ES-I3 (cell line): ENCODE measurements at regions not wholly inside any gene's neighbourhood (a gene's known extent, or its start where the extent isn't known, plus 50 kb on each side); places are given as distances from the start of the nearest gene placed in this dataset.

ENCODE experiments used
- H3K36me3 ChIP-seq: 2 replicates; pipeline ENCODE4 v1.6.1; 2013; ENCODE audit warnings: mild to moderate bottlenecking, low read length, control low read depth, moderate library complexity; ENCODE audit not compliant: insufficient read depth
- H3K4me1 ChIP-seq: 2 replicates; pipeline ENCODE4 v1.6.1; 2013; ENCODE audit warnings: mild to moderate bottlenecking, control low read depth, low read length; ENCODE audit not compliant: insufficient read depth
- H3K9ac ChIP-seq: 2 replicates; pipeline ENCODE4 v1.6.1; 2013; ENCODE audit warnings: low read depth, mild to moderate bottlenecking, low read length, moderate library complexity
- H3K9me3 ChIP-seq: 2 replicates; pipeline ENCODE4 v1.6.1; 2013; ENCODE audit warnings: mild to moderate bottlenecking, low read length, moderate library complexity; ENCODE audit not compliant: control insufficient read depth, insufficient read depth

GRCh38 chr6:148107911-148108310 is 234.7 kb upstream of the SASH1 start:
- no peaks in the 10 kb centered on the region for H3K36me3 ChIP-seq
- H3K4me1 ChIP-seq: no peaks in the 10 kb centered on the region
- no peaks in the 10 kb centered on the region for H3K9me3 ChIP-seq
- H3K9ac ChIP-seq: no peak overlapping the region

GRCh38 chr6:148109732-148110131 is 232.9 kb upstream of the SASH1 start:
- Histone ChIP-seq H3K9ac (no peak overlapping the region), H3K4me1 (no peaks in the 10 kb centered on the region), H3K9me3 (no peaks in the 10 kb centered on the region)

DNA sequence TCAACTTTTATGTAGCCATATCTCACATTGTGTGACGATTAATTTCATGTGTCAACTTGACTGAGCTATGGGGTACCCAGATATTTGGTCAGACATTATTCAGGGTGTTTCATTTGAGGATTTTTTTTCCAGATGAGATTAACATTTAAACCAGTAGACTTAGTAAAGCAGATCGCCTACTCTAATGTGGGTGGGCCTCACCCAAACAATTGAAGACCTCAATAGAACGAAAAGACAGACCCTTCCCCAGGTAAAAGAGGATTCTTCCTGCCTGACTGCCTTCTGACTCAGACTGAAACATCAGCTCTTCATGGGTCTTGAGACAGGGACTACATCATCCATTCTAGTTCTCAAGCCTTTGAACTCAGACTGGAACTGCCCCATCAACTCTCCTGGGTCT is 231.7 kb upstream of the SASH1 start:
- Histone ChIP-seq H3K9ac (no peak overlapping the region), H3K9me3 (no peaks in the 10 kb centered on the region), H3K4me1 (no peaks in the 10 kb centered on the region), H3K36me3 (no peaks in the 10 kb centered on the region)

More at GRCh38 chr6:148109732-148110131, 232.9 kb upstream of the SASH1 start:
- no peaks in the 10 kb centered on the region for H3K36me3 ChIP-seq

- no peaks in the 10 kb centered on the region for H3K36me3 ChIP-seq
- no peaks in the 10 kb centered on the region for H3K4me1 ChIP-seq
- H3K9me3 ChIP-seq: no peaks in the 10 kb centered on the region
- no peak overlapping the region for H3K9ac ChIP-seq
Measured at GRCh38 chr6:148112851-148113319, 229.8 kb upstream of the SASH1 start.

GRCh38 chr6:148116001-148116400 is 226.6 kb upstream of the SASH1 start:
- H3K9me3 ChIP-seq: no peaks in the 10 kb centered on the region
- H3K9ac ChIP-seq: no peak overlapping the region
- H3K36me3 ChIP-seq: no peaks in the 10 kb centered on the region
- H3K4me1 ChIP-seq: no peaks in the 10 kb centered on the region

DNA sequence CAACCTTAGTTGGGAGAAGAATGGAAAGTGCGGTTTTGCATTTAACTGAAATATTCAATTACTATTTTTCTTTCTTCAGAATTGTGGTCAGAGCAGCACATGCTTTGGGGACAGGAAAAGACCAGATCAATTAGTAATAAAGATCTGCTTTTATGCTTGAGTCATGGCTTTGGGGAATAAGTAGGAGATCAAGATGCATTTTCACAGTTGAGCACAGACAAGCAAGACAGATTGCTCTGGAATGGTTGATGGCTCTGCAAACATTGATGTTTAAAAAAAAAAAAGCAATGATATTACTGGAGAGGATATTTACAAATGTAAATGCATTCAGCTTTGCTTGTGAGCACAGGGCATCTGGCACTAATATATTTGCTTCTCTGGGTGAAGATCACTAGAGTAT is 224.4 kb upstream of the SASH1 start:
- H3K4me1 ChIP-seq: no peaks in the 10 kb centered on the region
- H3K9me3 ChIP-seq: no peaks in the 10 kb centered on the region

DNA sequence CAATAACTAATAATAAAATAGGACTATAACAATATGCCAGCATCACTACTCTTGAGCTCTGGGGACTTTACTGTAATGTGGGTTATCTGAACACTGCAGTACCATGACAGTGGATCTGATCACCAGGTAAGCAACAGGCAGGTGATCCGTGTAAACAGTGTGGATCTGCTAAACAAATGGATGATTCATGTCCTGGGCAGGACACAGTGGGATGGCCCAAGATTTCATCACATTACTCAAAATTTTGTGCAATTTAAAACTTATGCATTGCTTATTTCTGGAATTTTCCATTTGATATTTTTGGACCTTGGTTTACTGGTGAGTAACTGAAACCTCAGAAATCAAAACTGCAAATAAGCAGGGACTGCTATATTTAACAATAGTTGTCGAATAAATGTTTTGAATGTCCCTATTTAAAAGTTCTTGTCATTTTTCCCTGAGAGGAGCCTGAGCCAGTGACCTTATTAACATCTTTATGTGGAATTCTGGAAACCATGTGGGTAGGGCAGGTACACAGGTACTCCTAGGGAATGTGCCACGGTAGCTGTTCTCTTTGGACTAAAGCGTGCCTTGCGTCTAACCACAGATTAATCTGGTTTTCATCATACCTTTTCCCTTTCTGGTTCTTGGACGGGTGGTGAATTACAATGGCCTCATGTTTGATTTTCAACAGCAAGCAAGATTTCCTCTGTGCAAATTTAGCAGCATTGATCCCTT is 214.5 kb upstream of the SASH1 start:
- Histone ChIP-seq H3K9me3 (no peaks in the 10 kb centered on the region), H3K36me3 (no peaks in the 10 kb centered on the region; the same call in 1 of the 2 replicates), H3K4me1 (no peaks in the 10 kb centered on the region), H3K9ac (no peak overlapping the region)

More for the DNA sequence above, 224.4 kb upstream of the SASH1 start:
- Histone ChIP-seq H3K9ac (no peak overlapping the region), H3K36me3 (no peaks in the 10 kb centered on the region)

GRCh38 chr6:148134592-148134991 is 208.0 kb upstream of the SASH1 start:
- Histone ChIP-seq H3K4me1 (no peaks in the 10 kb centered on the region), H3K9me3 (peaks cover 11% of the 10 kb centered on the region; the same call in 1 of the 2 replicates), H3K9ac (no peak overlapping the region), H3K36me3 (no peaks in the 10 kb centered on the region)

- Histone ChIP-seq H3K4me1 (no peaks in the 10 kb centered on the region), H3K9ac (no peak overlapping the region), H3K9me3 (peaks cover 11% of the 10 kb centered on the region; the same call in 1 of the 2 replicates), H3K36me3 (no peaks in the 10 kb centered on the region)
Measured at GRCh38 chr6:148136586-148136985, 206.1 kb upstream of the SASH1 start.

DNA sequence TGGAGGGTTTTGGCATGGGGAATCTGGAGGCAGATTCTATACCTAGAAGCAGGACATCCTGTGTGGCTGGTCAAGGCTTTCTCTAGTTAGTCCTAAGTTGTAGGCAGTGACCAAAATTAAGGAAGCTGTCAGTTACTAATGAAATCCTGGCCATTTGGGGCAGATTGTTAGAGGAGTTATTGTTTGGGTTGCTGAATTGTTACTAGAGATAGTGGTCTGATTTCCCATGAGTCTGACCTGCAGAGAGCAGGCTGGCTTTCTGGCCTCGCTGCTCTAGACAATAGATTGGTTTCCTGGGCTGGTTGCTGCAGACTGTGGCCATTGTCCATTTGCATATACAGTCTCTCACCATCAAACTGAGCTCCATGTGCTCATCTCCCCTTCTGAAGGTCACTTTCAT is 205.0 kb upstream of the SASH1 start:
- H3K36me3 ChIP-seq: no peaks in the 10 kb centered on the region
- no peak overlapping the region for H3K9ac ChIP-seq
- peaks cover 11% of the 10 kb centered on the region; the same call in 1 of the 2 replicates for H3K9me3 ChIP-seq
- H3K4me1 ChIP-seq: no peaks in the 10 kb centered on the region

- Histone ChIP-seq H3K4me1 (no peaks in the 10 kb centered on the region), H3K36me3 (no peaks in the 10 kb centered on the region), H3K9me3 (peaks cover 11% of the 10 kb centered on the region; the same call in 1 of the 2 replicates)
Measured at GRCh38 chr6:148138573-148138972, 204.1 kb upstream of the SASH1 start.

DNA sequence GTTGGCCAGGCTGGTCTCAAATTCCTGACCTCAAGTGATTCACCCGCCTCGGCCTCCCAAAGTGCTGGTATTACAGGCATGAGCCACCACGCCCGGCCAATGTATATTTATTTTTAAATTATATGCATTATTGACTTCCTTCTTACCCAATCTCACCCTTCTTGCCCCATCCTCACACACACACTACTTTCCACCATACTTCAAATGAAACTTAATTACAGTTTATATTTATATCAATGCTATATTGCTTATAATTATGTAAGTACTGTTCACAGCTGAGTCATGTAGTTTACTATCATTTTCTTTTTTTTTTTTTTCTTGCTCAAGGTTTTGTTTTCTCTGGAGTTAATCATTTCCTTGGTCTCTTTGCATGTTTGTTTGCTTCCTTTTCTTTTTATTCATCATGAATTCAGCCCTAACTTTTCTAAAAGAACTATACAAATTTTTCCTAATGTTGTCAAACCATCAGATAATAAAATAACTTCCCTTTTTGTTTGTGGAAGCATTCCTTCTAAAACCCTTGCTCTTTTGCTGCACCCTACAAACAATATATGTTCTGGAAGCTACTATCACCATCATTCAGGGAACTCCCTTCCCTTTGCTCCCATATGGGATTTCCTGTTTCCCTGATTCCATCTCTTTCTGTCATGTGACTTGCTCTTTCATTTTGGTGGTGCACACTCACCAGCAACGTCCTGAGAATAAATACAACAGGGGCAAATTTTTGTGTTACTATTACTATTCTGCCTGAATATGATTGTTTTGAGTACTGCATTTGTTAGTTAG is 201.7 kb upstream of the SASH1 start:
- Histone ChIP-seq H3K9me3 (peaks cover 11% of the 10 kb centered on the region; the same call in 1 of the 2 replicates), H3K36me3 (no peaks in the 10 kb centered on the region), H3K4me1 (no peaks in the 10 kb centered on the region), H3K9ac (no peak overlapping the region)

More at GRCh38 chr6:148138573-148138972, 204.1 kb upstream of the SASH1 start:
- no peak overlapping the region for H3K9ac ChIP-seq

DNA sequence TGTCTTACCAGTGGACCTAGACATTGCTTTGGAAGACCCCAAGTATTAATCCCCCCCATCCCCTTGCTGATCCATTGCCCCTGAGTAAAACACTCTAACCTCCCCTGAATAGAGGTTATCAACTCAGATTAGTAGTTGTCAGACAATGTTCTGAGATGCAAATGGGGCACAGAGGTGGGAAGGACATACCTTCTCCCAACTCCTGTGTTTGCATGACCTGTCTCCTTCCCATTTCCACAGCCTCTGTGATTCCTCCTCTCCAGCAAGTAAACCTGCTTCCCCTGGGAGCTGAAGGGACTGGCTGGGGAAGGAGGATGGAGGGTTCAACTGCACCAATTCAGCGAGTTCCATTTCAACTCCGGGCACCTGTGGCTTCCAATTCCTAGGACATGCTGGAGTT is 199.8 kb upstream of the SASH1 start:
- Histone ChIP-seq H3K4me1 (no peaks in the 10 kb centered on the region; the same call in 1 of the 2 replicates), H3K9ac (no peak overlapping the region), H3K36me3 (no peaks in the 10 kb centered on the region), H3K9me3 (0 out of 2 replicates have a peak, but pooled peaks cover 5% of the 10 kb centered on the region)

- H3K9me3 ChIP-seq: no peaks in the 10 kb centered on the region
- H3K4me1 ChIP-seq: no peaks in the 10 kb centered on the region; the same call in 1 of the 2 replicates
- no peaks in the 10 kb centered on the region for H3K36me3 ChIP-seq
- no peak overlapping the region for H3K9ac ChIP-seq
Measured at GRCh38 chr6:148143771-148144170, 198.9 kb upstream of the SASH1 start.
